ENCODE measurements at regions not wholly inside any gene's neighbourhood (a gene's known extent, or its start where the extent isn't known, plus 50 kb on each side); places are given as distances from the start of the nearest gene placed in this dataset.

DNA sequence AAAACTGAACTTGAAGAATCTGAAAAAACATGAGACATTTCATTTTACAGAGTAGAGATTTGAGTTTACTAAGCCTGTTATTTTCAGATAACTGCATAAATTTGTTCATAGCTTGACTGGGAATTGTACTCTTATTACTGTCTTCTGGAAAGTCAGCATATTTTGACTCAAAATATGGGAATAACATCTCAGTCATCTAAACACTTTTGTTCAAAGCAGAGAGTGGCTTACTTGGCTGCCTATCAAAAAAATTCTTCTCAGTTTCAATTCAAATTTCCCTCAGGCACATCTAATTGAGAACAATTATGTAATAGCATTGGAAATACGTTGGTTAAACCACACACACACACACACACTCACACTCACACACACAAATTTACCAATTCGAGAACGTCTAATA is 384.6 kb downstream of the ARL4A start:
- Histone ChIP-seq H3K27me3 (no peaks in the 10 kb centered on the region), H3K36me3 (no peaks in the 10 kb centered on the region), H3K9me3 (no peaks in the 10 kb centered on the region), H3K27ac (no peak overlapping the region), H3K4me1 (no peaks in the 10 kb centered on the region), H3K4me3 (no peak overlapping the region)
- DNase-seq, result no peak
- intact Hi-C loops (cut with DNase I; ENCODE audit: low total_unique reads), result no loop called here
- no peak for TF ChIP-seq CTCF (IDR thresholded peaks at IDR 0.05)

GRCh38 chr7:13077466-13077865 is 390.0 kb downstream of the ARL4A start:
- DNase-seq, result no peak
- no peak overlapping the region for H3K4me3 ChIP-seq
- TF ChIP-seq CTCF (IDR thresholded peaks at IDR 0.05), result no peak
- H3K27ac ChIP-seq, result no peak overlapping the region
- H3K36me3 ChIP-seq, result no peaks in the 10 kb centered on the region
- H3K9me3 ChIP-seq, result no peaks in the 10 kb centered on the region
- no peaks in the 10 kb centered on the region for H3K27me3 ChIP-seq
- intact Hi-C loops (cut with DNase I; ENCODE audit: low total_unique reads), result no loop called here
- H3K4me1 ChIP-seq, result no peaks in the 10 kb centered on the region

DNA sequence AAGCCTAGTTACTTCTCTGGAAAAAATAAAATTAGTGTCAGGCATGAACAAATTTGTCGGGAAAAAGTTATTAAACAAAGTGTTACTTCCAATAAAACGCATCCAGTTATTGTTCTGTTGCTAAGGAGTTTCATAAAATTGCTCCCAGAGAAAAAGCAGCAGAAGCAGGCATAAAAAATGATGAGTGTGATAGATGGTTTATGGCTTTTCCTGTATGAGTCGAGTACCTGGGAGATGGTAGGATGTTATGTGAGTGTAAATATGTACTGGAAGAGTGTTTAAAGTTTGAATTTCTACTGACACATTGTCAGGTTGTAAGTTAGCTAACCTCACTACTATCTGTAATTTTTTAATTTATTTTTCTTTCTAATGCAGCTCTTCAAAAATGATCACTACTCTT is 390.7 kb downstream of the ARL4A start:
- Histone ChIP-seq H3K36me3 (no peaks in the 10 kb centered on the region), H3K4me1 (no peaks in the 10 kb centered on the region), H3K4me3 (no peak overlapping the region), H3K27me3 (no peaks in the 10 kb centered on the region), H3K9me3 (no peaks in the 10 kb centered on the region), H3K27ac (no peak overlapping the region)
- intact Hi-C loops (cut with DNase I; ENCODE audit: low total_unique reads), result no loop called here
- no peak for DNase-seq
- TF ChIP-seq CTCF (IDR thresholded peaks at IDR 0.05), result no peak

DNA sequence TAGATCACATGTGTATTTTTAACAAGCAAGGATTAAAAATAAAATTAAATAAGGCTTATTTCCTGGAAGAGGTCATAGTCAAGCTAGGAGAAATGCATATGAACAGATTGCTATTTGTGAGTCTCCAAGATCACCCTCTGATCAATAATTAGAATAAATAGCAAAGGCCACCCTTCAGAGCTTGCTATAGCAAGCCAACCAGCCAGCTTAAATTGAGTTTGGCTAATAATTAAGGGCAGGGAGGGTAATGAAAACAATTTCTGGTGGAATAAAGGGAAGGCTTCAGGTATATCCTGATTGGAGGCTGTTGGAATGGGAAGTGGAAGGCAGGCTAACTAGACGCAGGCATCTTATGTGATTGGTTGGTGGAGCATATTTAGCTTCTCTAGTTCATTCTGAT is 403.5 kb downstream of the ARL4A start:
- H3K4me3 ChIP-seq, result no peak overlapping the region
- no peaks in the 10 kb centered on the region for H3K36me3 ChIP-seq
- TF ChIP-seq CTCF (IDR thresholded peaks at IDR 0.05), result no peak
- H3K9me3 ChIP-seq, result no peaks in the 10 kb centered on the region
- no peaks in the 10 kb centered on the region for H3K27me3 ChIP-seq
- H3K27ac ChIP-seq, result no peak overlapping the region
- no peak for DNase-seq
- intact Hi-C loops (cut with DNase I; ENCODE audit: low total_unique reads), result no loop called here
- no peaks in the 10 kb centered on the region for H3K4me1 ChIP-seq

DNA sequence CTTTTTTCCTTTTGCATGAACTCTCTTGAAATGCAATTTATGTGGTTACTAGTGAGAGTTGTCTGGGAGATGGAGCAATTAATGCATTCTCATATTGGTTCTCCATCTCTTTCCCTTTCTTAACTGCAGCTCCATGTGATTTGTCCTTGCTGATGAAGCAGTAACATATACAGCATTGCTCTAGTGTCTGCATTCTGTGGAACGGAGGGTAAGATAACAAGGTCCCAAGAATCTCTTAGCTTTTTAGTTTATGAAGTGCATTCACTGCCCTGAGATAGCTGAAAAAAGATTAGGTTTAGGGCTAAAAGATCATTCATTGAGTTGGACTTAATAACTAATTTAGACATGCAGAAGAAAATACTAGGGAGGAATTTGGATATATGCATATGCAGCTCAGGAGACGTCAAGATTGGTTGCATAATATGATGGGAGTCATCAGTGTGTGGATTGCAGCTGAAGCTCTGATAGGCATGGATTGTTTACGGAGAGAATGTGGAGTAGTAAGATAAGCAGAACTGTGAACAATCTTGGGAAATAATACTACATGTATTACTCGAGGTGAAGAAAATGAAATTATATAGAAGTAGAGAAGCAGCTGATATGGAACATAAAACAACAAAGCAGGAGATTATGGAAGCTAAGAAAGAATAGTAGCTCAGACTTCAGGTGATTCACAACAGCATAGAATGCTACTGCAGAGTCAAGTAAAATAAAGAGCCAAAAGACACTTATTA is 404.7 kb downstream of the ARL4A start:
- no peak for DNase-seq
- Histone ChIP-seq H3K27me3 (no peaks in the 10 kb centered on the region), H3K36me3 (no peaks in the 10 kb centered on the region), H3K4me3 (no peak overlapping the region), H3K9me3 (no peaks in the 10 kb centered on the region), H3K4me1 (no peaks in the 10 kb centered on the region), H3K27ac (no peak overlapping the region)
- intact Hi-C loops (cut with DNase I; ENCODE audit: low total_unique reads), result no loop called here
- no peak for TF ChIP-seq CTCF (IDR thresholded peaks at IDR 0.05)

GRCh38 chr7:13092708-13093005 is 405.2 kb downstream of the ARL4A start:
- Histone ChIP-seq H3K27me3 (no peaks in the 10 kb centered on the region), H3K4me3 (no peak overlapping the region), H3K9me3 (no peaks in the 10 kb centered on the region), H3K4me1 (no peaks in the 10 kb centered on the region), H3K36me3 (no peaks in the 10 kb centered on the region), H3K27ac (no peak overlapping the region)
- no peak for DNase-seq
- intact Hi-C loops (cut with DNase I; ENCODE audit: low total_unique reads), result no loop called here
- TF ChIP-seq CTCF (IDR thresholded peaks at IDR 0.05), result no peak
